GM23338 (cell line): ENCODE measurements at regions not wholly inside any gene's neighbourhood (a gene's known extent, or its start where the extent isn't known, plus 50 kb on each side); places are given as distances from the start of the nearest gene placed in this dataset.

ENCODE experiments used
- ATAC-seq: fragments of 200-7000 bp; cut with Tn5 transposase; 3 replicates; pipeline ENCODE4 v1.9.1; 2020
- DNase-seq: peaks from one replicate; pipeline ENCODE4 v3.0.0-alpha.2; 2015; ENCODE audit warnings: low spot score
- H2AFZ ChIP-seq: fragments of 200-600 bp; sonication (generic); 2 replicates; pipeline ENCODE4 v1.8.0; 2016; ENCODE audit warnings: antibody characterized with exemption, mild to moderate bottlenecking, moderate library complexity
- H3F3A ChIP-seq: fragments of 200-600 bp; sonication (generic); replicated peaks from 2 replicates; pipeline ENCODE4 v1.8.0; 2017; ENCODE audit warnings: antibody characterized with exemption, mixed run types, low read depth
- H3K27ac ChIP-seq: fragments of 200-600 bp; sonication (generic); 2 replicates; pipeline ENCODE4 v1.6.1; 2016; ENCODE audit warnings: low read depth
- H3K27me3 ChIP-seq: fragments of 200-600 bp; sonication (generic); 2 replicates; pipeline ENCODE4 v1.8.0; 2016; ENCODE audit warnings: mild to moderate bottlenecking, mixed run types, moderate library complexity; ENCODE audit not compliant: insufficient read depth
- H3K36me3 ChIP-seq: fragments of 200-600 bp; sonication (generic); 2 replicates; pipeline ENCODE4 v1.8.0; 2016; ENCODE audit warnings: mild to moderate bottlenecking; ENCODE audit not compliant: insufficient read depth
- H3K4me1 ChIP-seq: fragments of 200-600 bp; sonication (generic); 2 replicates; pipeline ENCODE4 v1.8.0; 2016; ENCODE audit warnings: mild to moderate bottlenecking, moderate library complexity; ENCODE audit not compliant: insufficient read depth
- H3K4me2 ChIP-seq: fragments of 200-600 bp; sonication (generic); 2 replicates; pipeline ENCODE4 v1.7.1; 2017; ENCODE audit warnings: mixed run types
- H3K4me3 ChIP-seq: fragments of 200-600 bp; sonication (generic); 2 replicates; pipeline ENCODE4 v1.6.1; 2016; ENCODE audit warnings: mixed run types
- H3K79me2 ChIP-seq: fragments of 200-600 bp; sonication (generic); replicated peaks from 2 replicates; pipeline ENCODE4 v1.8.0; 2017; ENCODE audit warnings: mild to moderate bottlenecking; ENCODE audit not compliant: insufficient read depth
- H3K9me2 ChIP-seq: fragments of 200-600 bp; sonication (generic); 2 replicates; pipeline ENCODE4 v1.8.0; 2017; ENCODE audit not compliant: insufficient read depth
- H4K20me1 ChIP-seq: fragments of 200-600 bp; sonication (generic); replicated peaks from 2 replicates; pipeline ENCODE4 v1.8.0; 2017; ENCODE audit warnings: mild to moderate bottlenecking; ENCODE audit not compliant: insufficient read depth
- H3K27ac Mint-ChIP-seq: 2 replicates; pipeline ENCODE4 v1.8.0; 2020; ENCODE audit warnings: inconsistent platforms, mild to moderate bottlenecking, moderate library complexity, mixed read lengths
- H3K27me3 Mint-ChIP-seq: 3 replicates; pipeline ENCODE4 v1.8.0; 2022; ENCODE audit warnings: low read depth, mild to moderate bottlenecking, moderate library complexity, mixed read lengths, inconsistent platforms; ENCODE audit not compliant: insufficient read depth, poor library complexity
- H3K36me3 Mint-ChIP-seq: 3 replicates; pipeline ENCODE4 v1.8.0; 2021; ENCODE audit warnings: low read depth, mild to moderate bottlenecking, inconsistent platforms, moderate library complexity, mixed read lengths
- H3K4me1 Mint-ChIP-seq: 3 replicates; pipeline ENCODE4 v1.8.0; 2020; ENCODE audit warnings: mild to moderate bottlenecking, inconsistent platforms, mixed read lengths
- H3K4me3 Mint-ChIP-seq: 3 replicates; pipeline ENCODE4 v1.8.0; 2021; ENCODE audit warnings: moderate library complexity, mild to moderate bottlenecking, inconsistent platforms, mixed read lengths
- H3K9me3 Mint-ChIP-seq: 3 replicates; pipeline ENCODE4 v1.8.0; 2020; ENCODE audit warnings: moderate library complexity, mild to moderate bottlenecking, inconsistent platforms, mixed read lengths
- CREB1 ChIP-seq: fragments of 250-450 bp; sonication (Bioruptor Pico); IDR thresholded peaks from 2 replicates; pipeline ENCODE4 v1.5.0; 2020; ENCODE audit warnings: low read depth, mild to moderate bottlenecking, moderate library complexity
- CTCF ChIP-seq, 2 experiments: fragments of 200-600 bp in 1 of 2; sonication (generic) in 1 of 2; conservative IDR thresholded peaks; 2 replicates each; pipeline versions ENCODE4 v1.5.1 to v1.6.1; 2016 to 2017; ENCODE audit warnings: antibody characterized with exemption in 2 of 2, low read depth in 2 of 2, mild to moderate bottlenecking in 2 of 2, moderate library complexity in 1 of 2
- ETS1 ChIP-seq: IDR thresholded peaks from 2 replicates; pipeline ENCODE4 v1.6.1; 2016; ENCODE audit warnings: antibody characterized with exemption
- EZH2 ChIP-seq: fragments of 200-600 bp; sonication (generic); IDR thresholded peaks from one replicate; pipeline ENCODE4 v1.8.0; 2017; ENCODE audit warnings: antibody characterized with exemption, mild to moderate bottlenecking, low read depth; ENCODE audit not compliant: unreplicated experiment
- EZH2phosphoT487 ChIP-seq: fragments of 200-600 bp; sonication (generic); IDR thresholded peaks from one replicate; pipeline ENCODE4 v1.8.1; 2018; ENCODE audit warnings: antibody characterized with exemption; ENCODE audit not compliant: unreplicated experiment
- POLR2AphosphoS5 ChIP-seq: IDR thresholded peaks from 2 replicates; pipeline ENCODE4 v1.6.1; 2016; ENCODE audit warnings: antibody characterized with exemption, low read depth
- REST ChIP-seq: IDR thresholded peaks from one replicate; pipeline ENCODE4 v1.6.1; 2018; ENCODE audit warnings: antibody characterized with exemption; ENCODE audit not compliant: unreplicated experiment
- STAT1 ChIP-seq: IDR thresholded peaks from one replicate; pipeline ENCODE4 v1.6.1; 2016; ENCODE audit warnings: antibody characterized with exemption; ENCODE audit not compliant: unreplicated experiment
- ZNF462 ChIP-seq: fragments of 250-450 bp; sonication (Bioruptor Pico); IDR thresholded peaks from 2 replicates; pipeline ENCODE4 v1.5.0; 2020; ENCODE audit warnings: mild to moderate bottlenecking, moderate library complexity

- TF ChIP-seq ZNF462 (CRISPR knock-in tag) (no peak), STAT1 (no peak), ETS1 (no peak)
Observed at GRCh38 chr7:32809347-32809746, 82.2 kb downstream of the KBTBD2 start (continued).

- H3K4me3 Mint-ChIP-seq, result no peak overlapping the region
- peaks cover 4% of the 10 kb centered on the region for H3K27me3 Mint-ChIP-seq
- no peaks in the 10 kb centered on the region for H3K79me2 ChIP-seq
- H3F3A ChIP-seq, result no peaks in the 10 kb centered on the region
- DNase-seq (no peak), ATAC-seq (no peak)
- no peaks in the 10 kb centered on the region; the same call in 2 of the 3 replicates for H3K4me1 Mint-ChIP-seq
- H3K36me3 ChIP-seq, result no peaks in the 10 kb centered on the region; the same call in 1 of the 2 replicates
- no peaks in the 10 kb centered on the region for H4K20me1 ChIP-seq
- peaks cover 28% of the 10 kb centered on the region for H3K36me3 Mint-ChIP-seq
- H3K9me3 Mint-ChIP-seq, result peaks cover 29% of the 10 kb centered on the region
- no peak overlapping the region for H3K27ac Mint-ChIP-seq
- H3K4me3 ChIP-seq, result no peak overlapping the region
- H2AFZ ChIP-seq, result no peak overlapping the region
- no peaks in the 10 kb centered on the region for H3K4me1 ChIP-seq
- no peak overlapping the region for H3K27ac ChIP-seq
- H3K4me2 ChIP-seq, result no peak overlapping the region
- no peaks in the 10 kb centered on the region for H3K27me3 ChIP-seq
- 0 out of 2 replicates have a peak, but pooled peaks cover 4% of the 10 kb centered on the region for H3K9me2 ChIP-seq
- TF ChIP-seq REST (no peak), EZH2phosphoT487 (no peak), CREB1 (CRISPR knock-in tag) (no peak), STAT1 (no peak), CTCF (conservative IDR thresholded peaks at IDR 0.05; ENCODE audit: low read depth in 2 of 2) (no peak), EZH2 (no peak), ETS1 (no peak), POLR2AphosphoS5 (no peak)
Observed at GRCh38 chr7:32803406-32804141, 88.0 kb downstream of the KBTBD2 start.
